Neural cell (in vitro differentiated cells): ENCODE measurements at regions not wholly inside any gene's neighbourhood (a gene's known extent, or its start where the extent isn't known, plus 50 kb on each side); places are given as distances from the start of the nearest gene placed in this dataset.

Experiments
- TF ChIP-seq, protein P1 (sequence below): IDR thresholded peaks from 2 replicates; pipeline ENCODE4 v1.6.1; 2012; ENCODE audit warnings: borderline replicate concordance
- TF ChIP-seq, protein P2 (sequence below): fragments of 450-650 bp; IDR thresholded peaks from 2 replicates; pipeline ENCODE4 v1.5.1; 2014; ENCODE audit warnings: antibody characterized with exemption, mild to moderate bottlenecking, moderate library complexity; ENCODE audit not compliant: poor library complexity, severe bottlenecking

DNA sequence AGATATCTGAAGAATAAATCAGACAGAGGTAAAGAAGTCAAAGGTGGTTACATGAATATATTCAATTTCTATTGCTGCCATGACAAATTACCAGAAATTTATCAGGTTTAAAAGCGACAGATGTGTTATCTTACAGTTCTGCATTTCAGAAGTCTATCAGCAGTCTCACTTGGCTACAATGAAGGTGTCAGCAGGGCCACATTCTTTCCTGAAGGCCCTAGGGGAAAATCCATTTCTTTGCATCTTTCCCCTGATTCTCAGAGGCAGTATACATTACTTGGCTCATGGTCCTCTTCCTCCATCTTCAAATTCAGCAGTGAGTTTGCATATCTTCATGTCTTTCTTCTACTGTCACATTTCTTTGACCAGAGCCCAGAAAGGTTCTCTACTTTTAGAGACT lies 145.8 kb upstream of the GULP1 start:
- TF ChIP-seq, protein P1, sequence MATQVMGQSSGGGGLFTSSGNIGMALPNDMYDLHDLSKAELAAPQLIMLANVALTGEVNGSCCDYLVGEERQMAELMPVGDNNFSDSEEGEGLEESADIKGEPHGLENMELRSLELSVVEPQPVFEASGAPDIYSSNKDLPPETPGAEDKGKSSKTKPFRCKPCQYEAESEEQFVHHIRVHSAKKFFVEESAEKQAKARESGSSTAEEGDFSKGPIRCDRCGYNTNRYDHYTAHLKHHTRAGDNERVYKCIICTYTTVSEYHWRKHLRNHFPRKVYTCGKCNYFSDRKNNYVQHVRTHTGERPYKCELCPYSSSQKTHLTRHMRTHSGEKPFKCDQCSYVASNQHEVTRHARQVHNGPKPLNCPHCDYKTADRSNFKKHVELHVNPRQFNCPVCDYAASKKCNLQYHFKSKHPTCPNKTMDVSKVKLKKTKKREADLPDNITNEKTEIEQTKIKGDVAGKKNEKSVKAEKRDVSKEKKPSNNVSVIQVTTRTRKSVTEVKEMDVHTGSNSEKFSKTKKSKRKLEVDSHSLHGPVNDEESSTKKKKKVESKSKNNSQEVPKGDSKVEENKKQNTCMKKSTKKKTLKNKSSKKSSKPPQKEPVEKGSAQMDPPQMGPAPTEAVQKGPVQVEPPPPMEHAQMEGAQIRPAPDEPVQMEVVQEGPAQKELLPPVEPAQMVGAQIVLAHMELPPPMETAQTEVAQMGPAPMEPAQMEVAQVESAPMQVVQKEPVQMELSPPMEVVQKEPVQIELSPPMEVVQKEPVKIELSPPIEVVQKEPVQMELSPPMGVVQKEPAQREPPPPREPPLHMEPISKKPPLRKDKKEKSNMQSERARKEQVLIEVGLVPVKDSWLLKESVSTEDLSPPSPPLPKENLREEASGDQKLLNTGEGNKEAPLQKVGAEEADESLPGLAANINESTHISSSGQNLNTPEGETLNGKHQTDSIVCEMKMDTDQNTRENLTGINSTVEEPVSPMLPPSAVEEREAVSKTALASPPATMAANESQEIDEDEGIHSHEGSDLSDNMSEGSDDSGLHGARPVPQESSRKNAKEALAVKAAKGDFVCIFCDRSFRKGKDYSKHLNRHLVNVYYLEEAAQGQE: no peak
- TF ChIP-seq, protein P2, sequence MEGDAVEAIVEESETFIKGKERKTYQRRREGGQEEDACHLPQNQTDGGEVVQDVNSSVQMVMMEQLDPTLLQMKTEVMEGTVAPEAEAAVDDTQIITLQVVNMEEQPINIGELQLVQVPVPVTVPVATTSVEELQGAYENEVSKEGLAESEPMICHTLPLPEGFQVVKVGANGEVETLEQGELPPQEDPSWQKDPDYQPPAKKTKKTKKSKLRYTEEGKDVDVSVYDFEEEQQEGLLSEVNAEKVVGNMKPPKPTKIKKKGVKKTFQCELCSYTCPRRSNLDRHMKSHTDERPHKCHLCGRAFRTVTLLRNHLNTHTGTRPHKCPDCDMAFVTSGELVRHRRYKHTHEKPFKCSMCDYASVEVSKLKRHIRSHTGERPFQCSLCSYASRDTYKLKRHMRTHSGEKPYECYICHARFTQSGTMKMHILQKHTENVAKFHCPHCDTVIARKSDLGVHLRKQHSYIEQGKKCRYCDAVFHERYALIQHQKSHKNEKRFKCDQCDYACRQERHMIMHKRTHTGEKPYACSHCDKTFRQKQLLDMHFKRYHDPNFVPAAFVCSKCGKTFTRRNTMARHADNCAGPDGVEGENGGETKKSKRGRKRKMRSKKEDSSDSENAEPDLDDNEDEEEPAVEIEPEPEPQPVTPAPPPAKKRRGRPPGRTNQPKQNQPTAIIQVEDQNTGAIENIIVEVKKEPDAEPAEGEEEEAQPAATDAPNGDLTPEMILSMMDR: no peak
